RWPE2 (cell line): ENCODE measurements at regions not wholly inside any gene's neighbourhood (a gene's known extent, or its start where the extent isn't known, plus 50 kb on each side); places are given as distances from the start of the nearest gene placed in this dataset.

ENCODE experiments used
- ATAC-seq: fragments of 200-7000 bp; cut with Tn5 transposase; 3 replicates; pipeline ENCODE4 v1.9.1; 2021; ENCODE audit warnings: low read depth
- DNase-seq: peaks from one replicate; pipeline ENCODE4 v3.0.0-alpha.2; 2020; ENCODE audit warnings: low spot score
- H3K27ac ChIP-seq: fragments of 450-650 bp; 2 replicates; pipeline ENCODE4 v1.5.1; 2017; ENCODE audit warnings: mild to moderate bottlenecking; ENCODE audit not compliant: poor library complexity, severe bottlenecking
- H3K27me3 ChIP-seq: fragments of 250-450 bp; sonication (Bioruptor Pico); 2 replicates; pipeline ENCODE4 v1.5.1; 2021; ENCODE audit warnings: mild to moderate bottlenecking, moderate library complexity; ENCODE audit not compliant: insufficient read depth, poor library complexity, severe bottlenecking
- H3K36me3 ChIP-seq: fragments of 250-450 bp; sonication (Bioruptor Pico); 2 replicates; pipeline ENCODE4 v1.5.1; 2020; ENCODE audit warnings: low read depth, mild to moderate bottlenecking, moderate library complexity
- H3K4me1 ChIP-seq: fragments of 250-450 bp; sonication (Bioruptor Pico); 2 replicates; pipeline ENCODE4 v1.5.1; 2021; ENCODE audit warnings: mild to moderate bottlenecking, moderate library complexity; ENCODE audit not compliant: insufficient read depth, poor library complexity, severe bottlenecking
- H3K4me3 ChIP-seq: fragments of 250-450 bp; sonication (Bioruptor Pico); 2 replicates; pipeline ENCODE4 v1.5.1; 2021; ENCODE audit warnings: mild to moderate bottlenecking, moderate library complexity; ENCODE audit not compliant: severe bottlenecking
- H3K9me3 ChIP-seq: fragments of 250-450 bp; sonication (Bioruptor Pico); 2 replicates; pipeline ENCODE4 v1.5.1; 2021; ENCODE audit warnings: mild to moderate bottlenecking, moderate library complexity; ENCODE audit not compliant: severe bottlenecking
- CTCF ChIP-seq: fragments of 450-650 bp; IDR thresholded peaks from one replicate; pipeline ENCODE4 v1.5.1; 2017; ENCODE audit warnings: mild to moderate bottlenecking, moderate library complexity; ENCODE audit not compliant: poor library complexity, severe bottlenecking

GRCh38 chr4:15317246-15317645 is 110.6 kb upstream of the C1QTNF7 start:
- ATAC-seq (peak; percentile 33; the same call in 2 of the 3 replicates), DNase-seq (no peak)
- Histone ChIP-seq H3K4me3 (no peak overlapping the region), H3K4me1 (no peaks in the 10 kb centered on the region), H3K9me3 (no peaks in the 10 kb centered on the region), H3K27ac (no peak overlapping the region), H3K27me3 (no peaks in the 10 kb centered on the region), H3K36me3 (no peaks in the 10 kb centered on the region)
- no peak for TF ChIP-seq CTCF

GRCh38 chr4:15318621-15319348 is 109.0 kb upstream of the C1QTNF7 start:
- ATAC-seq (no peak), DNase-seq (no peak)

GRCh38 chr4:15320121-15320678 is 107.6 kb upstream of the C1QTNF7 start:
- ATAC-seq (no peak), DNase-seq (no peak)
- TF ChIP-seq CTCF: no peak
- Histone ChIP-seq H3K4me3 (no peak overlapping the region), H3K27ac (no peak overlapping the region), H3K4me1 (no peaks in the 10 kb centered on the region), H3K27me3 (no peaks in the 10 kb centered on the region), H3K9me3 (no peaks in the 10 kb centered on the region), H3K36me3 (no peaks in the 10 kb centered on the region)

More at GRCh38 chr4:15318621-15319348, 109.0 kb upstream of the C1QTNF7 start:
- TF ChIP-seq CTCF: no peak
- no peaks in the 10 kb centered on the region for H3K27me3 ChIP-seq
- no peak overlapping the region for H3K4me3 ChIP-seq
- no peaks in the 10 kb centered on the region for H3K4me1 ChIP-seq
- H3K9me3 ChIP-seq: no peaks in the 10 kb centered on the region
- no peak overlapping the region for H3K27ac ChIP-seq
- no peaks in the 10 kb centered on the region for H3K36me3 ChIP-seq

GRCh38 chr4:15322006-15322405 is 105.8 kb upstream of the C1QTNF7 start:
- TF ChIP-seq CTCF: no peak
- H3K27me3 ChIP-seq: no peaks in the 10 kb centered on the region

GRCh38 chr4:15325987-15326386 is 101.8 kb upstream of the C1QTNF7 start:
- TF ChIP-seq CTCF: no peak
- Histone ChIP-seq H3K27ac (no peak overlapping the region), H3K9me3 (no peaks in the 10 kb centered on the region), H3K27me3 (no peaks in the 10 kb centered on the region), H3K4me3 (no peak overlapping the region), H3K4me1 (no peaks in the 10 kb centered on the region), H3K36me3 (no peaks in the 10 kb centered on the region)
- DNase-seq (no peak), ATAC-seq (no peak)

More at GRCh38 chr4:15322006-15322405, 105.8 kb upstream of the C1QTNF7 start:
- H3K4me1 ChIP-seq: no peaks in the 10 kb centered on the region
- DNase-seq (no peak), ATAC-seq (no peak)
- no peaks in the 10 kb centered on the region for H3K36me3 ChIP-seq
- H3K9me3 ChIP-seq: no peaks in the 10 kb centered on the region
- H3K4me3 ChIP-seq: no peak overlapping the region
- H3K27ac ChIP-seq: no peak overlapping the region
